Neutrophil (primary cell): ENCODE measurements at regions not wholly inside any gene's neighbourhood (a gene's known extent, or its start where the extent isn't known, plus 50 kb on each side); places are given as distances from the start of the nearest gene placed in this dataset.

ENCODE experiments used
- H3K27ac ChIP-seq: fragments of 200-600 bp; sonication (generic); 2 replicates; pipeline ENCODE4 v1.5.1; 2016; ENCODE audit warnings: mild to moderate bottlenecking, moderate library complexity
- H3K27me3 ChIP-seq: fragments of 200-600 bp; sonication (generic); 2 replicates; pipeline ENCODE4 v1.6.0; 2016; ENCODE audit warnings: mild to moderate bottlenecking
- H3K36me3 ChIP-seq: fragments of 200-600 bp; sonication (generic); 2 replicates; pipeline ENCODE4 v1.5.1; 2017
- H3K4me1 ChIP-seq, 2 experiments: fragments of 200-600 bp in 1 of 2; sonication (generic) in 1 of 2; 1 replicate in 1 of 2; 2 replicates in 1 of 2; pipeline versions ENCODE4 v1.5.1 to v1.6.1; 2013 to 2016; ENCODE audit warnings: low read depth in 1 of 2, low read length in 1 of 2, mild to moderate bottlenecking in 1 of 2, moderate library complexity in 1 of 2; ENCODE audit not compliant: control insufficient read depth in 1 of 2, insufficient read depth in 1 of 2
- H3K4me3 ChIP-seq, 2 experiments: fragments of 200-600 bp in 1 of 2; sonication (generic) in 1 of 2; 1 replicate in 1 of 2; 2 replicates in 1 of 2; pipeline ENCODE4 v1.5.1; 2013 to 2016; ENCODE audit warnings: low read depth in 1 of 2, low read length in 1 of 2, mild to moderate bottlenecking in 1 of 2, moderate library complexity in 1 of 2
- H3K9me3 ChIP-seq: fragments of 200-600 bp; sonication (generic); 2 replicates; pipeline ENCODE4 v1.5.1; 2016
- CTCF ChIP-seq: fragments of 200-600 bp; sonication (generic); IDR thresholded peaks from 2 replicates; pipeline ENCODE4 v1.5.1; 2016; ENCODE audit warnings: antibody characterized with exemption

GRCh38 chr14:75340921-75341320 is 62.3 kb downstream of the FOS start:
- H3K36me3 ChIP-seq = no peaks in the 10 kb centered on the region
- no peak for TF ChIP-seq CTCF
- no peaks in the 10 kb centered on the region for H3K27me3 ChIP-seq
- H3K4me3 ChIP-seq = peak overlapping the region; percentile 36 to 41
- peak overlapping the region; percentile 92 for H3K27ac ChIP-seq
- H3K9me3 ChIP-seq = no peaks in the 10 kb centered on the region
- H3K4me1 ChIP-seq = peaks cover 86% of the 10 kb centered on the region in 2 experiments

DNA sequence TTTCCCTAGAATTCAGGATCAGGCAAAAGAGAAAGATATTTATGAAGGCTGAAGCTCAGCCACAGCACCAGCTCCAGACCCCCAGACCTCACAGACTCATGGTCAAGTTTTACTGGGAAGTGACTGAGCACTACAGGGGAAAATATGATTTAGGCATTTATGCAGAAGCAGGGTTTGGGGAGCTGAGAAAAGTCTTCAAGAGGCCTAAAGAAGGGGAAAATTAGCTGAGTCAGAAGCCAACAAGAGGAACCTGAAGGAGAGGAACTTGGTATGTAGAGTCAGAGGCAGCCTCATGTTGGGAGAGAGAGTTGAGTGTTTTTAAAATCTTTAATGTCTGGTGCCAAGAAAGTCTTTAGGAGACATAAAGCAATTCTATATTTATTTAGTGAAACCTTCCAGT is 63.0 kb downstream of the FOS start:
- Histone ChIP-seq H3K4me3 (peak overlapping the region; percentile 36 to 41), H3K4me1 (peaks cover 79% of the 10 kb centered on the region in 2 experiments), H3K27me3 (no peaks in the 10 kb centered on the region), H3K27ac (peak overlapping the region; percentile 92), H3K9me3 (no peaks in the 10 kb centered on the region), H3K36me3 (no peaks in the 10 kb centered on the region)
- no peak for TF ChIP-seq CTCF

DNA sequence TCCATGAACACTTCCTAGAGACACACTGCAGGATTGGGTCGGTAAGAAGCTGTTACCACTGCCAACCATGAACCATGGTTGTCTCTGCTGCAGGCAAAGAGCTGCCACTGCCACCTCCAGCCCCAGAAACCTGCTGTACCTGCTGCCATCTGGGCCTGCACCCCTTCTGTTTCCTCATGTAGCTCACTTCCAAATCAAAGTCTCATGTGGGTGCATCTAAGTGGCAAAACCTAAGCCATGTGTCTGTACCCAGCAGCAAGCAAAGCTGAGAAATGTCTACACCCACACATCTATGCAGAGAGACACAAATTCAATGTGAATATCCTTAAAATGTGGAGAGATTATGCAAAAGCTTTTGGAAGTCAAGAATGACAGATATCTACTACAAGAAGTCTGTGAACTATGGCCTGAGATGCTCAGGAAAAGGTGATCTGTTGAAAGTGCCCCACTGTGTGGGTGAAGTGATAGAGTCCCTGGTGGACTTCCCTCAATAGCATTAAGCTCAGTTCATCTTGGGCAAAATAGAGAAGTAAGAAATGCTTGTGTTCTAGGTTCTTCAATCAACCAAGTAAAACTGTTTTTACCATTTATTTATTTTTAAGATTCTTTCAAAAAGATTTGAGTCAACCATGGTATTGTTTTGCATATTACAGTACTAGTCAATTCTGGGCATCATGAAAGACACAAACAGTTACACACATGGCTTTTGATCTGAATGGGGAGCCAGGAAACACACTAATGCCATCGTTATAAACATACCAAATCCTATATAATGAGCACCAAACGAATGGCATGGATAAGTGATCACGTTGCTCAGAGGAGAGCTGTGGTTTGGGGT is 64.4 kb downstream of the FOS start:
- H3K36me3 ChIP-seq = no peaks in the 10 kb centered on the region
- peak overlapping the region; percentile 92 for H3K27ac ChIP-seq
- no peaks in the 10 kb centered on the region for H3K9me3 ChIP-seq
- H3K27me3 ChIP-seq = no peaks in the 10 kb centered on the region
- H3K4me1 ChIP-seq = peaks cover 65 to 68% of the 10 kb centered on the region in 2 experiments
- no peak for TF ChIP-seq CTCF
- no peak overlapping the region for H3K4me3 ChIP-seq

- Histone ChIP-seq H3K27me3 (no peaks in the 10 kb centered on the region), H3K36me3 (no peaks in the 10 kb centered on the region), H3K27ac (peak overlapping the region; percentile 92), H3K4me3 (no peak overlapping the region), H3K9me3 (no peaks in the 10 kb centered on the region), H3K4me1 (peaks cover 56 to 59% of the 10 kb centered on the region in 2 experiments)
- TF ChIP-seq CTCF = no peak
Observed at GRCh38 chr14:75343911-75344310, 65.3 kb downstream of the FOS start.

DNA sequence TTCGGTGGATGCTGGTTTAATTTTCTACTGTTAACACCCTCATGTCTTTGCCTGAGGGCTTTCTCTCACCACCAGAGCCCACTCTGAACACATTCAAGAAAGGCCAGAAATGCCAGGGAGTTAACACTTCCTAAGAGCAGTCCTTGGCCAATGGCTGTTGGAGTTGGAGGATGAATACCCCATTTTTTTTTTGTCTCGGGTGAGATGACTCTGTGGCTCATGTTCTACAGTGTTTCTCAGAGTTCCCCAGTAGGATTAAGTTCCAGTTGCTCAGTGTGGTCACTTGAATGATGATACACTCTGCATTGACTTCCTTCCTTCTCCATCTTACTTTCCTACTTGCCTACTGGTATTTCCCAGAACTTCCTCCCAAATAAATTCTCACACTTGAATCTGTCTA is 65.8 kb downstream of the FOS start:
- no peaks in the 10 kb centered on the region for H3K9me3 ChIP-seq
- H3K4me1 ChIP-seq = peaks cover 51 to 54% of the 10 kb centered on the region in 2 experiments
- no peaks in the 10 kb centered on the region for H3K36me3 ChIP-seq
- no peak for TF ChIP-seq CTCF
- H3K27ac ChIP-seq = peak overlapping the region; percentile 92
- no peak overlapping the region for H3K4me3 ChIP-seq
- no peaks in the 10 kb centered on the region for H3K27me3 ChIP-seq
